HepG2 (cell line): ENCODE measurements at regions not wholly inside any gene's neighbourhood (a gene's known extent, or its start where the extent isn't known, plus 50 kb on each side); places are given as distances from the start of the nearest gene placed in this dataset.

Source experiments
- ATAC-seq: fragments of 200-7000 bp; cut with Tn5 transposase; 3 replicates; pipeline ENCODE4 v1.9.1; 2020; ENCODE audit warnings: mild to moderate bottlenecking, moderate library complexity
- BruUV-seq: library from RNA; stranded (reverse); fragments of 400-500 nt; replicated peaks from 2 replicates; lab custom pipeline; 2021; lab: Mats Ljungman, UMichigan
- CTCF ChIA-PET: fragments of 300-600 bp; formaldehyde crosslinking; extraction: SDS; loops from one replicate; lab custom pipeline; 2021; ENCODE audit warnings: low total read pairs, inconsistent platforms, low intra/inter-chr PET ratio; lab: Yijun Ruan, JAX
- POLR2A ChIA-PET: fragments of 350-600 bp; sonication (Branson Sonifier 250); formaldehyde crosslinking; loops from one replicate; lab custom pipeline; 2020; ENCODE audit warnings: antibody characterized with exemption, inconsistent platforms; lab: Yijun Ruan, JAX
- DNase-seq: peaks from one replicate; pipeline ENCODE4 v3.0.0-alpha.2; 2015; ENCODE audit warnings: low spot score
- FAIRE-seq: peaks from 3 replicates; lab custom pipeline; 2011; peaks lifted over from hg19 to GRCh38; lab: Jason Lieb, UNC
- H2AFZ ChIP-seq: one replicate; pipeline ENCODE4 v1.6.1; 2011; ENCODE audit warnings: low read length, inconsistent platforms
- H3K27ac ChIP-seq: fragments of 300-600 bp; 3 replicates; pipeline ENCODE4 v1.8.0; 2011; ENCODE audit warnings: mixed run types, mild to moderate bottlenecking, mixed read lengths, low read length, inconsistent platforms; ENCODE audit not compliant: insufficient read depth; ENCODE audit errors: extremely low read length
- H3K27me3 ChIP-seq, 2 experiments: fragments of 200-600 bp in 1 of 2; 2 replicates in 1 of 2; 3 replicates in 1 of 2; pipeline versions ENCODE4 v1.6.0 to v1.8.0; 2011; ENCODE audit warnings: low read length in 2 of 2, mild to moderate bottlenecking in 2 of 2, moderate library complexity in 2 of 2, inconsistent platforms in 1 of 2; ENCODE audit not compliant: insufficient read depth in 2 of 2, control insufficient read depth in 1 of 2
- H3K36me3 ChIP-seq, 2 experiments: fragments of 200-600 bp in 1 of 2; replicated peaks in 1 of 2; 2 replicates in 1 of 2; 3 replicates in 1 of 2; pipeline versions ENCODE4 v1.5.1 to v1.8.0; 2011; ENCODE audit warnings: low read length in 2 of 2, inconsistent platforms in 1 of 2; ENCODE audit not compliant: insufficient read depth in 2 of 2, control insufficient read depth in 1 of 2
- H3K4me1 ChIP-seq: 2 replicates; pipeline ENCODE4 v1.5.1; 2012; ENCODE audit warnings: low read length, inconsistent platforms; ENCODE audit not compliant: insufficient read depth
- H3K4me2 ChIP-seq: 2 replicates; pipeline ENCODE4 v1.6.0; 2011; ENCODE audit warnings: low read depth, low read length, inconsistent platforms
- H3K4me3 ChIP-seq, 3 experiments: fragments of 200-600 bp in 1 of 3; sonication (generic), shearing (Covaris generic) in 1 of 3; replicated peaks in 1 of 3; 2 replicates each; pipeline ENCODE4 v1.5.1; 2011 to 2016; ENCODE audit warnings: low read length in 3 of 3, inconsistent platforms in 2 of 3, low read depth in 2 of 3, mild to moderate bottlenecking in 2 of 3, control low read depth in 1 of 3, mixed read lengths in 1 of 3; ENCODE audit not compliant: insufficient read depth in 1 of 3
- H3K79me2 ChIP-seq: one replicate; pipeline ENCODE4 v1.6.1; 2011; ENCODE audit warnings: low read length, inconsistent platforms; ENCODE audit not compliant: insufficient read depth
- H3K9ac ChIP-seq: 2 replicates; pipeline ENCODE4 v1.6.0; 2011; ENCODE audit warnings: mild to moderate bottlenecking, low read depth, low read length, inconsistent platforms; ENCODE audit not compliant: insufficient read depth
- H3K9me3 ChIP-seq: 2 replicates; pipeline ENCODE4 v1.5.1; 2012; ENCODE audit warnings: mild to moderate bottlenecking, low read length
- H4K20me1 ChIP-seq: 2 replicates; pipeline ENCODE4 v1.6.0; 2011; ENCODE audit warnings: inconsistent platforms, mild to moderate bottlenecking, low read length, moderate library complexity; ENCODE audit not compliant: insufficient read depth
- EED ChIP-seq: sonication (generic); formaldehyde crosslinking; IDR thresholded peaks from 2 replicates; pipeline ENCODE4 v1.5.0; 2020; ENCODE audit warnings: mild to moderate bottlenecking, missing genetic modification reagents
- HNF4A ChIP-seq: sonication (generic); formaldehyde crosslinking; IDR thresholded peaks from 2 replicates; pipeline ENCODE4 v1.4.0; 2020; ENCODE audit warnings: missing genetic modification reagents
- IKZF4 ChIP-seq: sonication (generic); formaldehyde crosslinking; IDR thresholded peaks from 2 replicates; pipeline ENCODE4 v1.5.1; 2020; ENCODE audit warnings: borderline replicate concordance, mild to moderate bottlenecking, low read depth, missing genetic modification reagents; ENCODE audit errors: not compliant biosample characterization
- IRF2 ChIP-seq: IDR thresholded peaks from 2 replicates; pipeline ENCODE4 v1.6.1; 2018; ENCODE audit warnings: missing genetic modification reagents, missing compliant biosample characterization
- KLF13 ChIP-seq: sonication (generic); formaldehyde crosslinking; IDR thresholded peaks from 2 replicates; pipeline ENCODE4 v1.4.0; 2020; ENCODE audit warnings: mild to moderate bottlenecking, missing genetic modification reagents
- MEIS2 ChIP-seq: sonication (generic); formaldehyde crosslinking; IDR thresholded peaks from 2 replicates; pipeline ENCODE4 v1.9.0; 2021; ENCODE audit warnings: mild to moderate bottlenecking, missing genetic modification reagents
- NFYB ChIP-seq: sonication (generic); formaldehyde crosslinking; IDR thresholded peaks from 2 replicates; pipeline ENCODE4 v1.4.0; 2020; ENCODE audit warnings: missing genetic modification reagents
- NKX3-1 ChIP-seq: sonication (generic); formaldehyde crosslinking; IDR thresholded peaks from 2 replicates; pipeline ENCODE4 v1.5.0; 2020; ENCODE audit warnings: missing genetic modification reagents
- POLR2AphosphoS2 ChIP-seq: IDR thresholded peaks from 2 replicates; pipeline ENCODE4 v1.6.1; 2011; ENCODE audit warnings: low read depth, low read length, improper control_type of control experiment
- RBAK ChIP-seq: sonication (generic); formaldehyde crosslinking; IDR thresholded peaks from 2 replicates; pipeline ENCODE4 v1.5.1; 2020; ENCODE audit warnings: mild to moderate bottlenecking, missing genetic modification reagents
- SP140L ChIP-seq: sonication (generic); formaldehyde crosslinking; IDR thresholded peaks from 2 replicates; pipeline ENCODE4 v1.4.0; 2020; ENCODE audit warnings: missing genetic modification reagents, borderline replicate concordance
- SRSF9 ChIP-seq: fragments of 200-400 bp; formaldehyde crosslinking; IDR thresholded peaks from 2 replicates; pipeline ENCODE4 v1.6.1; 2018; ENCODE audit warnings: borderline replicate concordance, mild to moderate bottlenecking, low read depth, low read length; ENCODE audit not compliant: insufficient read depth, poor library complexity, severe bottlenecking
- TAF1 ChIP-seq: sonication (generic); formaldehyde crosslinking; IDR thresholded peaks from 2 replicates; pipeline ENCODE4 v1.4.0; 2020; ENCODE audit warnings: missing genetic modification reagents
- ZNF652 ChIP-seq: IDR thresholded peaks from 2 replicates; pipeline ENCODE4 v1.6.1; 2016; ENCODE audit warnings: low read depth, borderline replicate concordance
- ZSCAN30 ChIP-seq: sonication (generic); formaldehyde crosslinking; IDR thresholded peaks from 2 replicates; pipeline ENCODE4 v1.5.0; 2020; ENCODE audit warnings: mild to moderate bottlenecking, missing genetic modification reagents
- WGBS: methylation state at CpG from one replicate; pipeline ENCODE4 v1.1.6; 2017; ENCODE audit warnings: low lambda C conversion rate; 5-methylcytosine and 5-hydroxymethylcytosine counted together
- in situ Hi-C: cut with HindIII; loops from 2 replicates; pipeline ENCODE4 v1.10.0; 2017; ENCODE audit warnings: low pct_unique_long_range_greater_than_20kb; ENCODE audit not compliant: extremely low pct_ligation_motif_present
- intact Hi-C: fragments of 100-400 bp; cut with micrococcal nuclease; formaldehyde crosslinking; loops from one replicate; pipeline ENCODE4 v1.10.0; 2022; ENCODE audit not compliant: unreplicated experiment
- TF ChIP-seq, protein P1 (sequence below): sonication (generic); IDR thresholded peaks from 2 replicates; pipeline ENCODE4 v1.6.1; 2016; ENCODE audit warnings: low read depth, borderline replicate concordance
- TF ChIP-seq, protein P2 (sequence below): IDR thresholded peaks from 2 replicates; pipeline ENCODE4 v1.6.1; 2016; ENCODE audit warnings: missing genetic modification reagents, missing compliant biosample characterization
- TF ChIP-seq, protein P3 (sequence below): sonication (generic); formaldehyde crosslinking; IDR thresholded peaks from 2 replicates; pipeline ENCODE4 v1.5.0; 2020; ENCODE audit warnings: mild to moderate bottlenecking, missing genetic modification reagents
- TF ChIP-seq, protein P4 (sequence below): sonication (generic); formaldehyde crosslinking; IDR thresholded peaks from 2 replicates; pipeline ENCODE4 v1.4.0; 2020; ENCODE audit warnings: mild to moderate bottlenecking, missing genetic modification reagents

DNA sequence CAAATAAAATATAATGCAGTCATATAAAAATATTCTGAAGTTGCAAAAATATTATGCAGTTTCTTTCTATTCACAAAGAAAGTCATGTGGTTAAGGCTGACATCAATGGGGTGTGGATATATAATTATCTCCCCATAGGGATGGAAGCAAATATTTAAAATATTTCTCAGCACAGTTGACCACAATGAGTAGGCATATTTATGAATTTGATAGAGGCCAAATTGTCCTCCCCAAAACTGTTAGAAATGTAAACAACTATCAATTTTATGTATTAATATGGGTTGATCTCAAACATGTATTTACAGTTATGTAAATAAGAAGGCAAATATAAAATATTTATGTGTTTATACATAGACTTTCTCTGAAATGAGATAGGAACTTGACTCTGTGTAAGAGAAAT, 246.0 kb upstream of the CBLB start (continued):
- TF ChIP-seq, protein P1, sequence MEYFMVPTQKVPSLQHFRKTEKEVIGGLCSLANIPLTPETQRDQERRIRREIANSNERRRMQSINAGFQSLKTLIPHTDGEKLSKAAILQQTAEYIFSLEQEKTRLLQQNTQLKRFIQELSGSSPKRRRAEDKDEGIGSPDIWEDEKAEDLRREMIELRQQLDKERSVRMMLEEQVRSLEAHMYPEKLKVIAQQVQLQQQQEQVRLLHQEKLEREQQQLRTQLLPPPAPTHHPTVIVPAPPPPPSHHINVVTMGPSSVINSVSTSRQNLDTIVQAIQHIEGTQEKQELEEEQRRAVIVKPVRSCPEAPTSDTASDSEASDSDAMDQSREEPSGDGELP, result no peak
- TF ChIP-seq POLR2AphosphoS2, result no peak
- TF ChIP-seq, protein P2, sequence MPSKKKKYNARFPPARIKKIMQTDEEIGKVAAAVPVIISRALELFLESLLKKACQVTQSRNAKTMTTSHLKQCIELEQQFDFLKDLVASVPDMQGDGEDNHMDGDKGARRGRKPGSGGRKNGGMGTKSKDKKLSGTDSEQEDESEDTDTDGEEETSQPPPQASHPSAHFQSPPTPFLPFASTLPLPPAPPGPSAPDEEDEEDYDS (CRISPR knock-in tag), result no peak
- no peak for TF ChIP-seq ZSCAN30 (CRISPR knock-in tag)
- no peak for TF ChIP-seq EED
- TF ChIP-seq IKZF4, result no peak
- TF ChIP-seq, all 625 proteins: peak for 0

DNA sequence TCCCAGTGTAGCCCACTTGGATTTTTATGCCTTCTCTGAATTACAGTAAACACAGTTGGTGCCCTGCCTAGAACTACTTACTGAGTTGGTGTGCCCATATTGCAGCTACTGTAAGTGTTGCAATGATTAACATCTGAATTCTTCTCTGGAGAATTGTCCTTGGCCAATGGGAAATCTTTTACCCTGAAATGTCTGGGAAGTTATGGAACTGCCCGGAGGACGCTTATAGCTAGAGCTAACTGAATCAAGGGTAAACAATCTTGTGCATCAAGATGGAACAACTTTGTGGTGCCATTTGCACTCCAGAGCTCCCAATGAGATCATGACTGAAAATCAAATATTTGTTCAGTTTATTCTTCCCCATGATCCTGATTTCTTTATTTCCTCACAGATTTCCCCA, 246.7 kb upstream of the CBLB start:
- ChIA-PET CTCF (no interaction called here), POLR2A (no interaction called here)
- no peaks in the 10 kb centered on the region for H3K36me3 ChIP-seq
- H3K4me1 ChIP-seq, result no peaks in the 10 kb centered on the region
- intact Hi-C loops, result no loop called here
- no TSS peak for BruUV-seq
- no peak overlapping the region for H3K4me2 ChIP-seq
- H3K79me2 ChIP-seq, result no peaks in the 10 kb centered on the region
- H4K20me1 ChIP-seq, result no peaks in the 10 kb centered on the region
- no peak overlapping the region for H3K27ac ChIP-seq
- DNase-seq, result no peak
- H3K9ac ChIP-seq, result no peak overlapping the region
- H3K27me3 ChIP-seq, result no peaks in the 10 kb centered on the region
- in situ Hi-C loops, result no loop called here
- no peak overlapping the region for H3K4me3 ChIP-seq
- WGBS, result 0% methylated on average over 2 of the region's 2 CpGs
- no peak for ATAC-seq
- no peaks in the 10 kb centered on the region for H3K9me3 ChIP-seq
- TF ChIP-seq SP140L (CRISPR knock-in tag), result no peak
- no peak for TF ChIP-seq ZNF652 (CRISPR knock-in tag)
- TF ChIP-seq, protein P3, sequence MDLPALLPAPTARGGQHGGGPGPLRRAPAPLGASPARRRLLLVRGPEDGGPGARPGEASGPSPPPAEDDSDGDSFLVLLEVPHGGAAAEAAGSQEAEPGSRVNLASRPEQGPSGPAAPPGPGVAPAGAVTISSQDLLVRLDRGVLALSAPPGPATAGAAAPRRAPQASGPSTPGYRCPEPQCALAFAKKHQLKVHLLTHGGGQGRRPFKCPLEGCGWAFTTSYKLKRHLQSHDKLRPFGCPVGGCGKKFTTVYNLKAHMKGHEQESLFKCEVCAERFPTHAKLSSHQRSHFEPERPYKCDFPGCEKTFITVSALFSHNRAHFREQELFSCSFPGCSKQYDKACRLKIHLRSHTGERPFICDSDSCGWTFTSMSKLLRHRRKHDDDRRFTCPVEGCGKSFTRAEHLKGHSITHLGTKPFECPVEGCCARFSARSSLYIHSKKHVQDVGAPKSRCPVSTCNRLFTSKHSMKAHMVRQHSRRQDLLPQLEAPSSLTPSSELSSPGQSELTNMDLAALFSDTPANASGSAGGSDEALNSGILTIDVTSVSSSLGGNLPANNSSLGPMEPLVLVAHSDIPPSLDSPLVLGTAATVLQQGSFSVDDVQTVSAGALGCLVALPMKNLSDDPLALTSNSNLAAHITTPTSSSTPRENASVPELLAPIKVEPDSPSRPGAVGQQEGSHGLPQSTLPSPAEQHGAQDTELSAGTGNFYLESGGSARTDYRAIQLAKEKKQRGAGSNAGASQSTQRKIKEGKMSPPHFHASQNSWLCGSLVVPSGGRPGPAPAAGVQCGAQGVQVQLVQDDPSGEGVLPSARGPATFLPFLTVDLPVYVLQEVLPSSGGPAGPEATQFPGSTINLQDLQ (CRISPR knock-in tag), result no peak
- TF ChIP-seq HNF4A (CRISPR knock-in tag), result no peak
- no peak for TF ChIP-seq NFYB (CRISPR knock-in tag)
- TF ChIP-seq RBAK, result no peak
- TF ChIP-seq TAF1 (CRISPR knock-in tag), result no peak
- no peak for TF ChIP-seq NKX3-1 (CRISPR knock-in tag)
- TF ChIP-seq, protein P4, sequence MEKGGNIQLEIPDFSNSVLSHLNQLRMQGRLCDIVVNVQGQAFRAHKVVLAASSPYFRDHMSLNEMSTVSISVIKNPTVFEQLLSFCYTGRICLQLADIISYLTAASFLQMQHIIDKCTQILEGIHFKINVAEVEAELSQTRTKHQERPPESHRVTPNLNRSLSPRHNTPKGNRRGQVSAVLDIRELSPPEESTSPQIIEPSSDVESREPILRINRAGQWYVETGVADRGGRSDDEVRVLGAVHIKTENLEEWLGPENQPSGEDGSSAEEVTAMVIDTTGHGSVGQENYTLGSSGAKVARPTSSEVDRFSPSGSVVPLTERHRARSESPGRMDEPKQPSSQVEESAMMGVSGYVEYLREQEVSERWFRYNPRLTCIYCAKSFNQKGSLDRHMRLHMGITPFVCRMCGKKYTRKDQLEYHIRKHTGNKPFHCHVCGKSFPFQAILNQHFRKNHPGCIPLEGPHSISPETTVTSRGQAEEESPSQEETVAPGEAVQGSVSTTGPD (CRISPR knock-in tag), result no peak
- no peak for TF ChIP-seq IRF2
- no peak for TF ChIP-seq SRSF9
- TF ChIP-seq MEIS2, result no peak
- no peak for TF ChIP-seq KLF13
- no peak overlapping the region for H2AFZ ChIP-seq
- FAIRE-seq, result no peak
